Mesothelial cell of epicardium (in vitro differentiated cells): ENCODE measurements at regions not wholly inside any gene's neighbourhood (a gene's known extent, or its start where the extent isn't known, plus 50 kb on each side); places are given as distances from the start of the nearest gene placed in this dataset.

Experiments used
- DNase-seq, 2 experiments: peaks; one replicate each; pipeline ENCODE4 v3.0.0; 2021; ENCODE audit warnings: low spot score in 2 of 2; ENCODE audit not compliant: unreplicated experiment in 2 of 2
- H3K27ac Mint-ChIP-seq: 2 replicates; pipeline ENCODE4 v1.8.0; 2021; ENCODE audit warnings: mixed read lengths
- H3K27me3 Mint-ChIP-seq: 2 replicates; pipeline ENCODE4 v1.8.0; 2021; ENCODE audit warnings: low read depth, mixed read lengths
- H3K36me3 Mint-ChIP-seq: 2 replicates; pipeline ENCODE4 v1.8.0; 2021; ENCODE audit warnings: mixed read lengths
- H3K4me1 Mint-ChIP-seq: 2 replicates; pipeline ENCODE4 v1.8.0; 2021; ENCODE audit warnings: mixed read lengths
- H3K4me3 Mint-ChIP-seq: 2 replicates; pipeline ENCODE4 v1.8.0; 2021; ENCODE audit warnings: mild to moderate bottlenecking, moderate library complexity, mixed read lengths
- H3K9me3 Mint-ChIP-seq: 2 replicates; pipeline ENCODE4 v1.8.0; 2021; ENCODE audit warnings: mixed read lengths
- TF ChIP-seq, protein P1 (sequence below): fragments of 200-600 bp; sonication (generic); IDR thresholded peaks from one replicate; pipeline ENCODE4 v1.5.0; 2021; ENCODE audit warnings: antibody characterized with exemption; ENCODE audit not compliant: unreplicated experiment

DNA sequence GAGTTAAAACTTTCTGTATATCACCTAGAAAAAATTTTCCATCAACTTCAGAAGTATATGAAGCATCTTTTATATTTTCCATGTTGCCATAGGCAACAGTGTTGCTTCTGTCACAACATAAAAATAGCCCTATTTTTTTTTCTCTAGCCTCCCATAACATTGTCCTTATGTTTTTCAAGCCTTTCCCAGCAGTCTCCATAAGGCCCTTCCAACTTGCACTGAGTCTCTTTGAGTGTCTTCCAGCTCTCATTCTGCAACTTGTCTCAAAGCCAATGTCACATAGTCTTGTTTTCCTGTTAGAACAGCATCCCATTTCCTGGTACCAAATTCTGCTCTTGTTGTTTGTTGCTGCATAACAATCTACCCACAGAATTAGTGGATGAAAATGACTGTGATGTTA, 1055.5 kb upstream of the GHITM start:
- TF ChIP-seq, protein P1, sequence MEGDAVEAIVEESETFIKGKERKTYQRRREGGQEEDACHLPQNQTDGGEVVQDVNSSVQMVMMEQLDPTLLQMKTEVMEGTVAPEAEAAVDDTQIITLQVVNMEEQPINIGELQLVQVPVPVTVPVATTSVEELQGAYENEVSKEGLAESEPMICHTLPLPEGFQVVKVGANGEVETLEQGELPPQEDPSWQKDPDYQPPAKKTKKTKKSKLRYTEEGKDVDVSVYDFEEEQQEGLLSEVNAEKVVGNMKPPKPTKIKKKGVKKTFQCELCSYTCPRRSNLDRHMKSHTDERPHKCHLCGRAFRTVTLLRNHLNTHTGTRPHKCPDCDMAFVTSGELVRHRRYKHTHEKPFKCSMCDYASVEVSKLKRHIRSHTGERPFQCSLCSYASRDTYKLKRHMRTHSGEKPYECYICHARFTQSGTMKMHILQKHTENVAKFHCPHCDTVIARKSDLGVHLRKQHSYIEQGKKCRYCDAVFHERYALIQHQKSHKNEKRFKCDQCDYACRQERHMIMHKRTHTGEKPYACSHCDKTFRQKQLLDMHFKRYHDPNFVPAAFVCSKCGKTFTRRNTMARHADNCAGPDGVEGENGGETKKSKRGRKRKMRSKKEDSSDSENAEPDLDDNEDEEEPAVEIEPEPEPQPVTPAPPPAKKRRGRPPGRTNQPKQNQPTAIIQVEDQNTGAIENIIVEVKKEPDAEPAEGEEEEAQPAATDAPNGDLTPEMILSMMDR, result no peak
- peaks cover 15% of the 10 kb centered on the region for H3K9me3 Mint-ChIP-seq
- peaks cover 2% of the 10 kb centered on the region for H3K27me3 Mint-ChIP-seq
- no peak for DNase-seq
- no peak overlapping the region for H3K27ac Mint-ChIP-seq
- no peaks in the 10 kb centered on the region for H3K4me1 Mint-ChIP-seq
- no peak overlapping the region for H3K4me3 Mint-ChIP-seq
- no peaks in the 10 kb centered on the region for H3K36me3 Mint-ChIP-seq

DNA sequence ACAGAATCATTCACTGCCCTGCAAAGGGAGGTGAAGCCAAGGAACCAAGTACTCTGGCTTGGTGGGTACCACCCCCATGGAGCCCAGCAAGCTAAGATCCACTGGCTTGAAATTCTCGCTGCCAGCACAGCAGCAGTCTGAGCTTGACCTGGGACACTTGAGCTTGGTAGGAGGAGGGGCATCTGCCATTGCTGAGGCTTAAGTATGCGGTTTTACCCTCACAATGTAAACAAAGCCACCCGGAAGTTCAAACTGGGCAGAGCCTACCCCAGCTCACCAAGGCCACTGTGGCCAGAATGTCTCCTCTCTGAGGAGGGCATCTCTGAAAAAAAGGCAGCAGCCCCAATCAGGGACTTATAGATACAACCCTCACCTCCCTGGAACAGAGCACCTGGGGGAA, 1050.0 kb upstream of the GHITM start:
- Mint-ChIP-seq H3K4me1 (no peaks in the 10 kb centered on the region), H3K9me3 (peaks cover 18% of the 10 kb centered on the region), H3K27me3 (peaks cover 8% of the 10 kb centered on the region), H3K27ac (no peak overlapping the region), H3K4me3 (no peak overlapping the region), H3K36me3 (no peaks in the 10 kb centered on the region)
- TF ChIP-seq, protein P1, result no peak
- DNase-seq, result no peak

DNA sequence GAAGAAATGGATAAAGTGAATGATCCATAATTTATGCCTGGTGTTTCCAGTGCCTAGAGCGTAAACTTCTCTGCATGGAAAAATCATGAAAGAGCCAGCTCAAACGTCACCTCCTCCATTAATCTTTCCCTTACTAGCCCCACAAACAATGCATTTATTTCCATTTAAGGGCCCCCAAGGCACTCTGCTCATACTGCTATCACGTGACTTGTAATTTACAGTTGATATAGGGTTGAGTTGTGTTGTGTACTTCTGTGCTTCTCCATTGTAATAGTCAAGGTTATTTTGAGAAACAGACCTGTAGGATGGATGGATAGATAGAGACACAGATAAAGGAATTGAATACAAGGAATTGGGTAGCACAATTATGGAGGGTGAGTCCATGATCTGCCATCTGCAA, 1034.7 kb upstream of the GHITM start:
- no peak overlapping the region for H3K4me3 Mint-ChIP-seq
- H3K9me3 Mint-ChIP-seq, result no peaks in the 10 kb centered on the region
- DNase-seq, result no peak
- TF ChIP-seq, protein P1, result no peak
- H3K27ac Mint-ChIP-seq, result no peak overlapping the region
- no peaks in the 10 kb centered on the region for H3K36me3 Mint-ChIP-seq
- H3K4me1 Mint-ChIP-seq, result no peaks in the 10 kb centered on the region
- H3K27me3 Mint-ChIP-seq, result no peaks in the 10 kb centered on the region

DNA sequence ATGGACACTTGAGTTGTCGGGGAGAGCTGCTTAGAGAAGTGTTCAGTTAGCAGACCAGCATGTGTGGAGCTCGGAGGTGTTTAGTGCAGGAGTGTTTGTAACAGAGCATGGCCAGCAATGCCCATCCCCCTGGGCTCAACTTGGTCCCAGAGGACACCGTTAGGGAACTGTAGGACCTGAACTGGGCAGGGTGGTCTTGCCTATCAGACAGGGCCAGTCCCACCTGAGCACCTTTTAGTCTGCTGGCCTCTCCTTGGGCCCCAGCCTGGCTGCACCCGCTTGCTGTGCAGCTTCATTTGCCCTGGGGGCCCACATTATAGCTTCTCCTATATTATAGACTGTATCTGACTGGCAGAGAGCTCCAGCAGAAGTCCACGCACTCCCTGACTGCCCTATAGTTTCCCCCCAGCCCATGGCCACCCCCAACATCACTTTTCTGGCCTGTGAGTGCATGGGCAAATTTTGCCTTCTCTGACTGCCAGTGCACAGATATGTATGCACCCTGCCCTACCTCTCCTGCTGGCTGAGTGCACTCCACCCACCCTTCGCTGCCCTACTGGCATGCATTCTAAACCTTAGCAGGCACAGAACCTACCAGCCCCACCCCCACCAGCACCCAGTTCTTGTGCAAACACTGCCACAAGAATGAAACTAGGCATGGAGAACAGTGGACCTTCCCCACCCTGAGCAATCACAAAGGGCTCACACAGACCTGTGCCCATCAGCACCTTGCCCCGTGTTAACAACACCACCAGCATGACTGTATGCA, 1030.6 kb upstream of the GHITM start:
- DNase-seq, result no peak
- H3K4me3 Mint-ChIP-seq, result no peak overlapping the region
- peaks cover 40% of the 10 kb centered on the region for H3K9me3 Mint-ChIP-seq
- TF ChIP-seq, protein P1, result no peak
- peaks cover 6% of the 10 kb centered on the region for H3K36me3 Mint-ChIP-seq
- H3K27me3 Mint-ChIP-seq, result no peaks in the 10 kb centered on the region
- no peak overlapping the region for H3K27ac Mint-ChIP-seq
- H3K4me1 Mint-ChIP-seq, result no peaks in the 10 kb centered on the region

DNA sequence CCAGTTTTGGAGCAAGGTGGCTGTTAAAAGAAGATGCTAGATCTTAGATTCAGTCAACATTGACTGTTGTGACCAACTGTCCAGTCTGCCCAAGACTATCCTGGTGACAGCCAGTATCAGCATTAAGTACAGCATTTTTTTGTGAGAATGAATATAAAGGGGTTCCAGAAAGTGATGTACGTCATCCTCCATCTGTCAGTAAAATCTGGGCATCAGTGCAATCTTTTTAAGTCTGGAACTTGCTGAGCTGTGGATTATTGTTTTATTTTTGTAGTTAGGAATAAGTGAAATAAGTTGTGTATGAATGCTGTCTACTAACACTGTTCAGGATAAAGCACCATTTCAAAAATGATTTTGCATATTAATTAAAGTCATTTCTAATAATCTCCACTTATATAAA, 1020.0 kb upstream of the GHITM start:
- Mint-ChIP-seq H3K4me3 (no peak overlapping the region), H3K36me3 (no peaks in the 10 kb centered on the region), H3K9me3 (no peaks in the 10 kb centered on the region), H3K27ac (no peak overlapping the region), H3K4me1 (no peaks in the 10 kb centered on the region), H3K27me3 (no peaks in the 10 kb centered on the region)
- TF ChIP-seq, protein P1, result no peak
- DNase-seq, result no peak
